Renal cortical epithelial cell (primary cell): ENCODE measurements at regions not wholly inside any gene's neighbourhood (a gene's known extent, or its start where the extent isn't known, plus 50 kb on each side); places are given as distances from the start of the nearest gene placed in this dataset.
"Not testable (repeated sequence)": the region's sequence is repeated elsewhere in the genome, so short reads cannot be mapped to it uniquely, and the experiment has no call there.

ENCODE experiments used
- DNase-seq: peaks from one replicate; pipeline ENCODE4 v3.0.0-alpha.2; 2011; ENCODE audit warnings: low read depth

GRCh38 chr1:31485166-31485565 lies 72.2 kb downstream of the SERINC2 start:
- DNase-seq, result no peak

- no peak for DNase-seq
Measured at GRCh38 chr1:31487143-31487542, 74.1 kb downstream of the SERINC2 start.

DNA sequence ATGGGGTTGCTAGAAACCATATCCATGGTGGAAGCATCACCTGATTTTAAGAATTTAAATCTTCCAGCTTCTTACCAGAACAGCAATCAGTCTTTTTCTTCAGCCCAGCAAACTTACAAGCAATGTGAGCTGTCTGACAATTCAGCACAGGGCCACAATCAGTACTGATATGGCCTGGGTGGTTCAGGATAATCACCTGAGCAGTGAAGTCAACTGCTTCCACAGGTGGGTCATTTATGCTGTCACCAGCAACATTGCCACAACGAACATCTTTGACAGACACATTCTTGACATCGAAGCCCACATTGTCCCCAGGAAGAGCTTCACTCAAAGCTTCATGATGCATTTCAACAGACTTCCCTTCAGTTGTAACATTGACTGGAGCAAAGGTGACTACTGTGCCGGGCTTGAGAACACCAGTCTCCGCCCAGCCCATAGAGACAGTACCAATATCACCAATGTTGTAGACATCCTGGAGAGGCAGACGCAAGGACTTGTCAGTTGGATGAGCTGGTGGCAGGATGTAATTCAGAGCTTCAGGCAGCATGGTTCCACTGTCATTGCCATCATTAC lies 74.8 kb downstream of the SERINC2 start:
- DNase-seq, result no peak

GRCh38 chr1:31488528-31488927 lies 75.5 kb downstream of the SERINC2 start:
- DNase-seq, result no peak

DNA sequence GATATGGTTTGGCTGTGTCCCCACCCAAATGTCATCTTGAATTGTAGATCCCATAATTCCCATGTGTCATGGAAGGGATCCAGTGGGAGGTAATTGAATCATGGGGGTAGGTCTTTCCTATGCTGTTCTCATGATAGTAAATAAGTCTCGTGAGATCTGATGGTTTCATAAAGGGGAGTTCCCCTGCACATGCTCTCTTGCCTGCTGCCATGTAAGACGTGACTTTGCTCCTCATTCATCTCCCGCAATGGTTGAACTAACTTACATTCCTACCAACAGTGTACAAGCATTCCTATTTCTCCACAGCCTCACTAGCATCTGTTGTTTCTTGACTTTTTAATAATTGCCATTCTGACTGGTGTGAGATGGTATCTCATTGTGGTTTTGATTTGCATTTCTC lies 76.6 kb downstream of the SERINC2 start:
- not testable (repeated sequence) for DNase-seq

DNA sequence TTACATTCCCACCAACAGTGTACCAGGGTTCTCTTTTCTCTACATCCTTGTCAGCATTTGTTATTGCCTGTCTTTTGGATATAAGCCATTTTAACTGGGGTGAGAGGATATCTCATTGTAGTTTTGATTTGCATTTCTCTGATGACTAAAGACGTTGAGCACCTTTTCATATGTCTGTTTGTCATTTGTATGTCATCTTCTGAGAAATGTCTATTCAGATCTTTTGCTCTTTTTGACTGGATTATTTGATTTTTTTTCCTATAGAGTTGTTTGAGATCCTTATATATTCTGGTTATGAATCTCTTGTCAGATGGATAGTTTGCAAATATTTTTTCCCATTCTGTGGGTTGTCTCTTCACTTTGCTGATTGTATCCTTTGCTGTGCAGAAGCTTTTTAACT lies 77.6 kb downstream of the SERINC2 start:
- DNase-seq, result not testable (repeated sequence)

DNA sequence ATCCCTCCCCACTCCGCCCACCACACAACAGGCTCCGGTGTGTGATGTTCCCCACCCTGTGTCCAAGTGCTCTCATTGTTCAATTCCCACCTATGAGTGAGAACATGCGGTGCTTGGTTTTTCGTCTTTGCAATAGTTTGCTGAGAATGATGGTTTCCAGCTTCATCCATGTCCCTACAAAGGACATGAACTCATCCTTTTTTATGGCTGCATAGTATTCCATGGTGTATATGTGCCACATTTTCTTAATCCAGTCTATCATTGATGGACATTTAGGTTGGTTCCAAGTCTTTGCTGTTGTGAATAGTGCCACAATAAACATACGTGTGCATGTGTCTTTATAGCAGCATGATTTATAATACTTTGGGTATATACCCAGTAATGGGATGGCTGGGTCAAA lies 81.0 kb upstream of the TINAGL1 start:
- not testable (repeated sequence) for DNase-seq

DNA sequence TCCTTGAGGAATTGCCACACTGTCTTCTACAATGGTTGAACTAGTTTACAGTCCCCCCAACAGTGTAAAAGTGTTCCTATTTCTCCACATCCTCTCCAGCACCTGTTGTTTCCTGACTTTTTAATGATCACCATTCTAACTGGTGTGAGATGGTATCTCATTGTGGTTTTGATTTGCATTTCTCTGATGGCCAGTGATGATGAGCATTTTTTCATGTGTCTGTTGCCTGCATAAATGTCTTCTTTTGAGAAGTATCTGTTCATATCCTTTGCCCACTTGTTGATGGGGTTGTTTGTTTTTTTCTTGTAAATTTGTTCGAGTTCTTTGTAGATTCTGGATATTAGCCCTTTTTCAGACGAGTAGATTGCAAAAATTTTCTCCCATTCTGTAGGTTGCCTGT lies 80.5 kb upstream of the TINAGL1 start:
- DNase-seq, result not testable (repeated sequence)

DNA sequence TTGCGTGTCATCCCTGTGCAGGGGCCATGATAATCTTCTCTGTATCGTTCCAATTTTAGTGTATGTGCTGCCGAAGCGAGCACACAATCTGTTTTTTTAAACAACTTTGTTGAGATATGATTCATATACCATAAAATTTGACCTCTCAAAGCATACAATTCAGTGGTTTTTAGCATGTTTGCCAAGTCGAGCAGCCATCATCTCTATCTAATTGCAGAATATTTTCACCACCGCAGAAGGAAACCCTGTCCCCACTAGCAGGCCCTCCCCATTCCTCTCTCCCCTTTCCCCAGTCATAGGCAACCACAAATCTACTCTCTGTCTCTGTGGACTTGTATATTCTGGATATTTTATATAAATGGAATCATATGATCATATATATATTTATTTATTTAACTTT lies 78.7 kb upstream of the TINAGL1 start:
- DNase-seq, result no peak

DNA sequence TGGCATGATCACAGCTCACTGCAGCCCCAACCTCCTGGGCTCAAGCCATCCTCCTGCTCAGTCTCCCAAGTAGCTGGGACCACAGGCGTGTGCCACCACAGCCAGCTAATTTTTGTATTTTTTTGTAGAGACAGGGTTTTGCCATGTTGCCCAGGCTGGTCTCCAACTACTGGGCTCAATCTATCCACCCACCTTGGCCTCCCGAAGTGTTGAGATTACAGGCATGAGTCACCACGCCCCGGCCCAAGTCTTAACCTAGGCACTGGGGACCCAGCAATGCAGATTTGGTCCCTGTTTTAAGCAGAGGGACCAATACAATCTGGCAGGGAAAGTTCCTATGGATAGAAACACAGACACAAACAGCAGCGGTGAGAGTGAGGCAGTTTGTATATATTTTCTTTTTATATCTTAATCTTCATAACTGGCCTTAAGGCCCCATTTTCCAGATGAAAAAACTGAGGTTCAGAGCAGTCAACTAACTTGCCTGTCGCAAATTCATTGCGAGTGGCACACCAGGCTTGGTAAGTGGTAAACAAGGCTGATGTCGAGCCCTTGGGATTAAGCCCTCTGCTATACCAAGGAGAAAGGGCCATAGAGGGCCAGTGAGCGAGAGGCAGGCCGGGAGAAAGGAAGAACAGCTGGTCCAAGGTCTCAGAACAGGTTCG lies 77.8 kb upstream of the TINAGL1 start:
- DNase-seq, result no peak

GRCh38 chr1:31501505-31501904 lies 74.8 kb upstream of the TINAGL1 start:
- no peak for DNase-seq

- no peak for DNase-seq
Measured at GRCh38 chr1:31502253-31502652, 74.1 kb upstream of the TINAGL1 start.

DNA sequence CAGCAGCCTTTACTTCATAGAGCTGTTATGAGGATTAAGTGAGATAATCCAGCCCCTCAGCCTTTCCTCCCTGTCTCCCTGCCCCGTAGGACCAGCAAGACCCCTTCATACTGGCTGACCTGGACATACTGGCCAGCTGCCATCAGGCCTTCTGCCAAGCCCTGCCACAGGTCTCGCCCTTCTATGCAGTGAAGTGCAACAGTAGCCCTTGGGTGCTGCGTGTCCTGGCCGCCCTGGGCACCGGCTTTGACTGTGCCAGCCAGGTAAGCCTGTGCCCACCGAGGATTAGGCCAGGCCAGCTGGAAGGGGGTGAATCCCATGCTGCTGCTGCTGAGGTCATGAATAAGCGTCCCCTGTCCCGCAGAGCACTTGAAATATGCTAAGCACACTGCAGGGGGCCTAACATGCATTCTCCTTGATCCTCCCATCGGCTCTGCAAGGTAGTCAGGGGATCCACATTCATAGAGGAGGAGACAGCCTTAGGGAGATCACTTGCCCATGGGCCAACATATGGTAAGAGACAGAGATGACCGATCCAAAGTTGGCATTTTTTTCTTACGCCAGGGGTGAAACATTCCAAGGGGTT lies 73.3 kb upstream of the TINAGL1 start:
- DNase-seq, result no peak

- DNase-seq, result no peak
Measured at GRCh38 chr1:31503570-31503969, 72.7 kb upstream of the TINAGL1 start.

GRCh38 chr1:31504001-31504400 lies 72.3 kb upstream of the TINAGL1 start:
- no peak for DNase-seq

DNA sequence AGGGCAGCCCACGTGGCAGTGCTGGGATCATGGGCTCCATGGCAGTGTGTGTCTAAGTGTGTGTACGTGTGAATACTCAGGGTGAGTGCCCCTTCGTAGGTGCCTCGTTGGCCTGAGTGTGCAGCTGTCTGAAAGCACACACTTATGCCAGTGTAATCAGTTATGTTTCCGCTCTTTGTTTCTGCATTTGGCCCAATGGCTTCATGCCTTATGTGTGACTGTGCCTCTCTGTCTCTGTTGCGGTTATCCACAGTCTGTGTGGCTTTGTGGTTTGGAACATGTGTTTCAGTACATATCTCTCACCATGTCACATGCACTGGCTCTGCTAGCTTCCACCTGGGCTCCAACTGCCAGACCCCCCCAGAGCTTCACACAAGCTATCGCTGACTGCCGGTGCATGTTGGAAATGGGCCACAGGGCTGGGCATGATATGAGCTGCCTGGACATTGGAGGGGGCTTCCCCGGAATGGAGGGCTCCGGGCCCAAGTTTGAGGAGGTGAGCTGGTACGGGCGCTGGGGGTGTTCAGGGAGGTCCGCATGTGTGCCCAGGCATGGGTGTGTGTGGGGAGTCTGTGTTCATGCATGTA lies 70.3 kb upstream of the TINAGL1 start:
- DNase-seq, result no peak

DNA sequence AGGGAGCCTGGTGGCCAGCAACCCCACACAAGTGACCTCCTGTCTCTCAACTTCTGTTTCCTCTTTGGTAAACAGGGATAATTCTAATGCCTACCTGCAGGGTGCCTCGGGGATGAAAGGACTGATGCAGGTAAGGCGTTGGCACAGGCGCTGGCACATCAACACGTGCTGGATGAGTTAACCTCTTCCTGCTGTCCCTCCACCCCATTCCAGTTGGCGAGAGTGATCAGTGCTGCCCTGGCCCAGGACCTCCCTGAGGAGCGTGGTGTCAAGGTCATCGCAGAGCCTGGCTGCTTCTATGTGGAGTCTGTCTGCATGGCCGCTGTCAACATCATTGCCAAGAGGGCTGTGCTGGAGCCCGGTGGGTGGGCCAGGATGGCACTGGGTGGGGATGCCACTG lies 69.1 kb upstream of the TINAGL1 start:
- DNase-seq, result no peak

DNA sequence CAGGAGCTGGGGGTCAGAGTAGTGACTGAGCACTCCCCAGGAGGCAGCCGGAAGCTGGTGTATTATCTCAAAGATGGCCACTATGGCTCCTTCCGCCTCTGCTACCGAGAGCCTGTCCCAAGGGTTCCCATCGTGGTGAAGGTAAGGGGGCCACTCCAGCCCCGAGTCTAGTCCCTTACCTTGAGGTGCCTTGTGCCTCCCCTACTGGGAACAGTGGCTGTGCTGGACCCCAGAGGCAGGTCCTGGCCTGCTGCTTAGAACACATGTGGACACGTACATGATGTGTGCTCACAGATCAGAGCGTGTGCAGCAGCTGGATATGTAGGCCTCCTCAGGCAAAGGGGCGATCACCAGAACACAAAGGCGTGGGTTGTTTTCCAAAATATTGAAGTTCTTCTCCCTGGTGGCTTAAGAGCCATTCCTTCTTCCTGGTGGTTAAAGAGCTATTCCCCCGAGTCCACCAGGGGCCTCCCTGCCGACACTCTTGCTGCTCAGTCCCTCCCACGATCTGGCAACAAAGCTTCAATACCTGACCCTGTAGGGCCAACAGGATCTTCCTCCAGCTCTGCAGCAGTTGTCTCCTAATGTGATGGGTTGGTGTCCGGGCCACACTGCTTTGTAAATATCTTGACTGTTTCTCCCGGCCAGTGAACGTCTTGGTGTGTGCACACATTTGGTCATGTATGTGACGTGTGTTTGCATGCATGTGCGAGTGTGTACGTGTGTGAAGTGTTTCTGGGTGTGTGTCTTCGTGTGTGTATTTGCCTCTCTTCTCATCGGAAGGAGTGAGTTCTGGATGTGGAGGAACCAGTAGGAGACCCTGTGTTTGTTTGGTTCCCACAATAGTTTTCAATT lies 68.4 kb upstream of the TINAGL1 start:
- DNase-seq, result no peak

GRCh38 chr1:31509124-31510072 lies 66.9 kb upstream of the TINAGL1 start:
- peak; percentile 27 for DNase-seq

DNA sequence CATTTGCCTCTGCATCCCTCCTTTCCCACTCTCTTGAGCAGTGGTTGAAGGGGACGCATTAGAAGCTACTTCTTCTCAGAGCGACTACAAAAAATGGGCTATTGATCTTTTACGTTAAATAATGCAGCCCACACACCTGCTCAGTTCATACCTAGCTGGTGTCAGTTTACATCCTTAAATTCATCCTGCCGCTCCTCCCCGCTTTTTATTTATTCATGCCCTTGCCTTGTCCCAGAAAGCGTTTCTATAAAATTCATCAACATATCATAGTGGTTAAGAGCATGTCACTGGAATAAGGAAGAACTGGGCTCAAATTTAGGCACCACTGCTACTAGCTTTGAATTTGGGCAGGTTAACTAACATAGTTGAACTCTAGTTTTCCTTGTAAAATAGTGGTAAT lies 66.0 kb upstream of the TINAGL1 start:
- no peak for DNase-seq
